GM23338 (cell line): ENCODE measurements at regions not wholly inside any gene's neighbourhood (a gene's known extent, or its start where the extent isn't known, plus 50 kb on each side); places are given as distances from the start of the nearest gene placed in this dataset.

Experiments used
- ATAC-seq: fragments of 200-7000 bp; cut with Tn5 transposase; 3 replicates; pipeline ENCODE4 v1.9.1; 2020
- DNase-seq: peaks from one replicate; pipeline ENCODE4 v3.0.0-alpha.2; 2015; ENCODE audit warnings: low spot score
- H2AFZ ChIP-seq: fragments of 200-600 bp; sonication (generic); 2 replicates; pipeline ENCODE4 v1.8.0; 2016; ENCODE audit warnings: antibody characterized with exemption, mild to moderate bottlenecking, moderate library complexity
- H3F3A ChIP-seq: fragments of 200-600 bp; sonication (generic); replicated peaks from 2 replicates; pipeline ENCODE4 v1.8.0; 2017; ENCODE audit warnings: antibody characterized with exemption, mixed run types, low read depth
- H3K27ac ChIP-seq: fragments of 200-600 bp; sonication (generic); 2 replicates; pipeline ENCODE4 v1.6.1; 2016; ENCODE audit warnings: low read depth
- H3K27me3 ChIP-seq: fragments of 200-600 bp; sonication (generic); 2 replicates; pipeline ENCODE4 v1.8.0; 2016; ENCODE audit warnings: mild to moderate bottlenecking, mixed run types, moderate library complexity; ENCODE audit not compliant: insufficient read depth
- H3K36me3 ChIP-seq: fragments of 200-600 bp; sonication (generic); 2 replicates; pipeline ENCODE4 v1.8.0; 2016; ENCODE audit warnings: mild to moderate bottlenecking; ENCODE audit not compliant: insufficient read depth
- H3K4me1 ChIP-seq: fragments of 200-600 bp; sonication (generic); 2 replicates; pipeline ENCODE4 v1.8.0; 2016; ENCODE audit warnings: mild to moderate bottlenecking, moderate library complexity; ENCODE audit not compliant: insufficient read depth
- H3K4me2 ChIP-seq: fragments of 200-600 bp; sonication (generic); 2 replicates; pipeline ENCODE4 v1.7.1; 2017; ENCODE audit warnings: mixed run types
- H3K4me3 ChIP-seq: fragments of 200-600 bp; sonication (generic); 2 replicates; pipeline ENCODE4 v1.6.1; 2016; ENCODE audit warnings: mixed run types
- H3K79me2 ChIP-seq: fragments of 200-600 bp; sonication (generic); replicated peaks from 2 replicates; pipeline ENCODE4 v1.8.0; 2017; ENCODE audit warnings: mild to moderate bottlenecking; ENCODE audit not compliant: insufficient read depth
- H3K9me2 ChIP-seq: fragments of 200-600 bp; sonication (generic); 2 replicates; pipeline ENCODE4 v1.8.0; 2017; ENCODE audit not compliant: insufficient read depth
- H4K20me1 ChIP-seq: fragments of 200-600 bp; sonication (generic); replicated peaks from 2 replicates; pipeline ENCODE4 v1.8.0; 2017; ENCODE audit warnings: mild to moderate bottlenecking; ENCODE audit not compliant: insufficient read depth
- H3K27ac Mint-ChIP-seq: 2 replicates; pipeline ENCODE4 v1.8.0; 2020; ENCODE audit warnings: inconsistent platforms, mild to moderate bottlenecking, moderate library complexity, mixed read lengths
- H3K27me3 Mint-ChIP-seq: 3 replicates; pipeline ENCODE4 v1.8.0; 2022; ENCODE audit warnings: low read depth, mild to moderate bottlenecking, moderate library complexity, mixed read lengths, inconsistent platforms; ENCODE audit not compliant: insufficient read depth, poor library complexity
- H3K36me3 Mint-ChIP-seq: 3 replicates; pipeline ENCODE4 v1.8.0; 2021; ENCODE audit warnings: low read depth, mild to moderate bottlenecking, inconsistent platforms, moderate library complexity, mixed read lengths
- H3K4me1 Mint-ChIP-seq: 3 replicates; pipeline ENCODE4 v1.8.0; 2020; ENCODE audit warnings: mild to moderate bottlenecking, inconsistent platforms, mixed read lengths
- H3K4me3 Mint-ChIP-seq: 3 replicates; pipeline ENCODE4 v1.8.0; 2021; ENCODE audit warnings: moderate library complexity, mild to moderate bottlenecking, inconsistent platforms, mixed read lengths
- H3K9me3 Mint-ChIP-seq: 3 replicates; pipeline ENCODE4 v1.8.0; 2020; ENCODE audit warnings: moderate library complexity, mild to moderate bottlenecking, inconsistent platforms, mixed read lengths
- CREB1 ChIP-seq: fragments of 250-450 bp; sonication (Bioruptor Pico); IDR thresholded peaks from 2 replicates; pipeline ENCODE4 v1.5.0; 2020; ENCODE audit warnings: low read depth, mild to moderate bottlenecking, moderate library complexity
- CTCF ChIP-seq, 2 experiments: fragments of 200-600 bp in 1 of 2; sonication (generic) in 1 of 2; conservative IDR thresholded peaks; 2 replicates each; pipeline versions ENCODE4 v1.5.1 to v1.6.1; 2016 to 2017; ENCODE audit warnings: antibody characterized with exemption in 2 of 2, low read depth in 2 of 2, mild to moderate bottlenecking in 2 of 2, moderate library complexity in 1 of 2
- EZH2 ChIP-seq: fragments of 200-600 bp; sonication (generic); IDR thresholded peaks from one replicate; pipeline ENCODE4 v1.8.0; 2017; ENCODE audit warnings: antibody characterized with exemption, mild to moderate bottlenecking, low read depth; ENCODE audit not compliant: unreplicated experiment
- EZH2phosphoT487 ChIP-seq: fragments of 200-600 bp; sonication (generic); IDR thresholded peaks from one replicate; pipeline ENCODE4 v1.8.1; 2018; ENCODE audit warnings: antibody characterized with exemption; ENCODE audit not compliant: unreplicated experiment
- JUNB ChIP-seq: IDR thresholded peaks from one replicate; pipeline ENCODE4 v1.6.1; 2016; ENCODE audit warnings: antibody characterized with exemption; ENCODE audit not compliant: unreplicated experiment
- NANOG ChIP-seq: IDR thresholded peaks from 2 replicates; pipeline ENCODE4 v1.6.1; 2016; ENCODE audit warnings: antibody characterized with exemption, borderline replicate concordance
- POLR2AphosphoS5 ChIP-seq: IDR thresholded peaks from 2 replicates; pipeline ENCODE4 v1.6.1; 2016; ENCODE audit warnings: antibody characterized with exemption, low read depth
- REST ChIP-seq: IDR thresholded peaks from one replicate; pipeline ENCODE4 v1.6.1; 2018; ENCODE audit warnings: antibody characterized with exemption; ENCODE audit not compliant: unreplicated experiment
- STAT1 ChIP-seq: IDR thresholded peaks from one replicate; pipeline ENCODE4 v1.6.1; 2016; ENCODE audit warnings: antibody characterized with exemption; ENCODE audit not compliant: unreplicated experiment
- ZNF114 ChIP-seq: fragments of 250-450 bp; sonication (Bioruptor Pico); IDR thresholded peaks from 2 replicates; pipeline ENCODE4 v1.5.0; 2020; ENCODE audit warnings: mild to moderate bottlenecking, moderate library complexity
- ZNF331 ChIP-seq: fragments of 250-450 bp; sonication (Bioruptor Pico); IDR thresholded peaks from 2 replicates; pipeline ENCODE4 v1.5.0; 2020; ENCODE audit warnings: low read depth, mild to moderate bottlenecking, moderate library complexity
- ZNF462 ChIP-seq: fragments of 250-450 bp; sonication (Bioruptor Pico); IDR thresholded peaks from 2 replicates; pipeline ENCODE4 v1.5.0; 2020; ENCODE audit warnings: mild to moderate bottlenecking, moderate library complexity
- TF ChIP-seq, protein P1 (sequence below): IDR thresholded peaks from 2 replicates; pipeline ENCODE4 v1.6.1; 2016; ENCODE audit warnings: antibody characterized with exemption

DNA sequence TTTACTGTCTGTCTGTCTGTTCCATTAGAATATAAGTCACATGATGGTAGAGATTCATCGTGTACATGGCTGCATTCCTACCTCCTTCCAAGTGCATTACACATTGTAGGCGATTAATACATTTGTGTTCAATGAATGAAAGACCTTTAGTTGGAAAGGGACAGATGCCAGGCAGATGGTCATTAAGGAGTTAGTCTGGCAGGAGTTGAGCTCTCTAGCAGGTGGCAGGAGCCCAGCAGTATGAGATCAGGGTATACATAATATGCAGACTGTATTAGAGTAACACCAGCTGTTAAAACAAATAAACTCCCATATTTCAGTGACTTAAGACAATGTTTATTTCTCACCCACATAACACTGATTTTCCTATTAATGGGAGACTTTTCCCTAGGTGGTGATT lies 147.7 kb upstream of the LARGE1 start:
- Histone ChIP-seq H3K79me2 (no peaks in the 10 kb centered on the region), H3K4me1 (no peaks in the 10 kb centered on the region), H3K27ac (no peak overlapping the region), H3K9me2 (peaks cover 12% of the 10 kb centered on the region; the same call in 1 of the 2 replicates), H4K20me1 (no peaks in the 10 kb centered on the region), H3F3A (no peaks in the 10 kb centered on the region), H3K4me3 (no peak overlapping the region), H2AFZ (no peak overlapping the region), H3K4me2 (no peak overlapping the region), H3K36me3 (no peaks in the 10 kb centered on the region), H3K27me3 (no peaks in the 10 kb centered on the region)
- TF ChIP-seq STAT1 (no peak), ZNF462 (CRISPR knock-in tag) (no peak), ZNF114 (CRISPR knock-in tag) (no peak), CTCF (conservative IDR thresholded peaks at IDR 0.05; ENCODE audit: low read depth in 2 of 2) (no peak), NANOG (no peak), POLR2AphosphoS5 (no peak), ZNF331 (CRISPR knock-in tag) (no peak), CREB1 (CRISPR knock-in tag) (no peak), EZH2 (no peak), JUNB (no peak), EZH2phosphoT487 (no peak), REST (no peak)
- TF ChIP-seq, protein P1, sequence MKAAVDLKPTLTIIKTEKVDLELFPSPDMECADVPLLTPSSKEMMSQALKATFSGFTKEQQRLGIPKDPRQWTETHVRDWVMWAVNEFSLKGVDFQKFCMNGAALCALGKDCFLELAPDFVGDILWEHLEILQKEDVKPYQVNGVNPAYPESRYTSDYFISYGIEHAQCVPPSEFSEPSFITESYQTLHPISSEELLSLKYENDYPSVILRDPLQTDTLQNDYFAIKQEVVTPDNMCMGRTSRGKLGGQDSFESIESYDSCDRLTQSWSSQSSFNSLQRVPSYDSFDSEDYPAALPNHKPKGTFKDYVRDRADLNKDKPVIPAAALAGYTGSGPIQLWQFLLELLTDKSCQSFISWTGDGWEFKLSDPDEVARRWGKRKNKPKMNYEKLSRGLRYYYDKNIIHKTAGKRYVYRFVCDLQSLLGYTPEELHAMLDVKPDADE, result no peak
- Mint-ChIP-seq H3K4me1 (no peaks in the 10 kb centered on the region), H3K9me3 (peaks cover 15% of the 10 kb centered on the region; the same call in 2 of the 3 replicates), H3K36me3 (no peaks in the 10 kb centered on the region), H3K27ac (no peak overlapping the region), H3K4me3 (no peak overlapping the region), H3K27me3 (peaks cover 2% of the 10 kb centered on the region)
- no peak for DNase-seq
- no peak for ATAC-seq
